NCI-H2227 (cell line): ENCODE measurements at regions not wholly inside any gene's neighbourhood (a gene's known extent, or its start where the extent isn't known, plus 50 kb on each side); places are given as distances from the start of the nearest gene placed in this dataset.

Experiments
- DNase-seq: peaks from one replicate; lab custom pipeline; 2025; ENCODE audit not compliant: unreplicated experiment; lab: John Stamatoyannopoulos, UW

- DNase-seq = no peak
Observed at GRCh38 chr5:155394727-155395126, 381.2 kb downstream of the KIF4B start.

GRCh38 chr5:155402927-155403640, 389.5 kb downstream of the KIF4B start:
- DNase-seq = no peak

- DNase-seq = no peak
Observed at GRCh38 chr5:155406815-155407214, 393.3 kb downstream of the KIF4B start.

- no peak for DNase-seq
Observed at GRCh38 chr5:155408465-155408864, 394.9 kb downstream of the KIF4B start.

- DNase-seq = no peak
Observed at GRCh38 chr5:155416765-155417164, 403.2 kb downstream of the KIF4B start.

- no peak for DNase-seq
Observed at GRCh38 chr5:155418960-155419579, 405.5 kb downstream of the KIF4B start.

GRCh38 chr5:155430192-155430591, 416.6 kb downstream of the KIF4B start:
- DNase-seq = no peak

GRCh38 chr5:155434267-155434666, 420.7 kb downstream of the KIF4B start:
- DNase-seq = no peak

- DNase-seq = no peak
Observed at GRCh38 chr5:155434681-155435080, 421.1 kb downstream of the KIF4B start.

- DNase-seq = no peak
Observed at GRCh38 chr5:155441849-155442248, 428.3 kb downstream of the KIF4B start.

GRCh38 chr5:155451106-155451505, 437.6 kb downstream of the KIF4B start:
- DNase-seq = no peak

GRCh38 chr5:155455791-155456514, 442.4 kb downstream of the KIF4B start:
- DNase-seq = no peak

- no peak for DNase-seq
Observed at GRCh38 chr5:155459889-155460500, 446.4 kb downstream of the KIF4B start.

- DNase-seq = no peak
Observed at GRCh38 chr5:155460501-155460931, 447.0 kb downstream of the KIF4B start.

GRCh38 chr5:155461304-155461703, 447.7 kb downstream of the KIF4B start:
- no peak for DNase-seq

- DNase-seq = no peak
Observed at GRCh38 chr5:155466851-155467250, 453.3 kb downstream of the KIF4B start.

GRCh38 chr5:155471027-155471426, 457.5 kb downstream of the KIF4B start:
- DNase-seq = no peak

GRCh38 chr5:155472780-155473179, 459.2 kb downstream of the KIF4B start:
- no peak for DNase-seq

- no peak for DNase-seq
Observed at GRCh38 chr5:155475318-155475717, 461.8 kb downstream of the KIF4B start.

GRCh38 chr5:155480731-155481131, 467.2 kb downstream of the KIF4B start:
- DNase-seq = no peak

- DNase-seq = no peak
Observed at GRCh38 chr5:155481182-155481581, 467.6 kb downstream of the KIF4B start.

- DNase-seq = no peak
Observed at GRCh38 chr5:155482428-155482827, 468.9 kb downstream of the KIF4B start.
